ENCODE measurements at regions not wholly inside any gene's neighbourhood (a gene's known extent, or its start where the extent isn't known, plus 50 kb on each side); places are given as distances from the start of the nearest gene placed in this dataset.

DNA sequence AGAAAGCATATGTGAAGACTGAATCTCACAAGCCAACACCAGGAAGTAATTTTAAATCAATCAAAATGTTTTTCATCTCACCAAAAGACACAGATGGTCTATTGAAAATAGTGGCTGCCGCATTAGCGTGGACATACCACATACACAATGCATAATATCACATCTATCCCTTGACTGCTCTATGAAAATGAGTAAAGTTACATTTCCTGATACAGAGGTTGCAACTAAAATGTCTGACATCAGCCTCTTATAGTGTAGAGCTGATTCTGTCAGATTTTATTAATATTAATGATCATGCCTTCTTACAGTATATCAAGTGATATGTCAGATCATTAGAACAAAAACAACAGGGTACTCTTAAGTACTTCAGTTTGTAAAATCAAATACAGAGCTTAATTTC lies 339.8 kb upstream of the EPHA7 start:
- no peak overlapping the region for H3K4me2 ChIP-seq (ENCODE audit: control insufficient read depth, extremely low read depth, insufficient read depth, low read depth, low read length)
- TF ChIP-seq EZH2 (IDR thresholded peaks at IDR 0.05; ENCODE audit: low read length) (no peak), CTCF (optimal IDR thresholded peaks at IDR 0.05 in 1 of 3, IDR thresholded peaks at IDR 0.05 in 1 of 3, conservative IDR thresholded peaks at IDR 0.05 in 1 of 3; ENCODE audit: extremely low read depth in 1 of 3, insufficient read depth in 2 of 3, low read length in 3 of 3) (no peak)
- no peak overlapping the region for H3K9ac ChIP-seq (ENCODE audit: control insufficient read depth, extremely low read depth, insufficient read depth, low read length)
- no peaks in the 10 kb centered on the region for H3K4me1 ChIP-seq (ENCODE audit: control insufficient read depth, extremely low read depth, insufficient read depth, low read length)
- no peaks in the 10 kb centered on the region for H3K36me3 ChIP-seq (ENCODE audit: control insufficient read depth in 2 of 2, extremely low read depth in 1 of 2, insufficient read depth in 2 of 2, low read length in 2 of 2)
- H3K27ac ChIP-seq (ENCODE audit: control insufficient read depth, insufficient read depth, low read length) = no peak overlapping the region
- no peaks in the 10 kb centered on the region for H4K20me1 ChIP-seq (ENCODE audit: control insufficient read depth, extremely low read depth, insufficient read depth, low read length)
- dilution Hi-C loops (cut with MboI; ENCODE audit: extremely low pct_ligation_motif_present, low sequenced_read_pairs) = no loop called here
- no peak overlapping the region for H3K4me3 ChIP-seq (ENCODE audit: control insufficient read depth in 2 of 3, extremely low read depth in 1 of 3, insufficient read depth in 2 of 3, low read depth in 1 of 3, low read length in 3 of 3)
- H2AFZ ChIP-seq (ENCODE audit: control insufficient read depth, low read length) = no peak overlapping the region
- DNase-seq (ENCODE audit: low read depth, low spot score) = no peak
- no peaks in the 10 kb centered on the region for H3K9me1 ChIP-seq (ENCODE audit: control insufficient read depth, extremely low read depth, insufficient read depth, low read length)
- no peak for FAIRE-seq
- H3K9me3 ChIP-seq (ENCODE audit: control insufficient read depth, low read depth, low read length) = no peaks in the 10 kb centered on the region
- no peaks in the 10 kb centered on the region for H3K27me3 ChIP-seq (ENCODE audit: control insufficient read depth, extremely low read depth, insufficient read depth, low read length)
- H3K79me2 ChIP-seq (ENCODE audit: control insufficient read depth, insufficient read depth, low read length) = no peaks in the 10 kb centered on the region

GRCh38 chr6:93751969-93752368 lies 332.6 kb upstream of the EPHA7 start:
- no peaks in the 10 kb centered on the region for H4K20me1 ChIP-seq (ENCODE audit: control insufficient read depth, extremely low read depth, insufficient read depth, low read length)
- no peaks in the 10 kb centered on the region for H3K4me1 ChIP-seq (ENCODE audit: control insufficient read depth, extremely low read depth, insufficient read depth, low read length)
- dilution Hi-C loops (cut with MboI; ENCODE audit: extremely low pct_ligation_motif_present, low sequenced_read_pairs) = no loop called here
- H3K4me3 ChIP-seq (ENCODE audit: control insufficient read depth in 2 of 3, extremely low read depth in 1 of 3, insufficient read depth in 2 of 3, low read depth in 1 of 3, low read length in 3 of 3) = no peak overlapping the region
- no peak for TF ChIP-seq EZH2 (IDR thresholded peaks at IDR 0.05; ENCODE audit: low read length)
- TF ChIP-seq CTCF (optimal IDR thresholded peaks at IDR 0.05 in 1 of 3, IDR thresholded peaks at IDR 0.05 in 1 of 3, conservative IDR thresholded peaks at IDR 0.05 in 1 of 3; ENCODE audit: extremely low read depth in 1 of 3, insufficient read depth in 2 of 3, low read length in 3 of 3) = no peak
- H3K27me3 ChIP-seq (ENCODE audit: control insufficient read depth, extremely low read depth, insufficient read depth, low read length) = no peaks in the 10 kb centered on the region
- no peaks in the 10 kb centered on the region for H3K9me3 ChIP-seq (ENCODE audit: control insufficient read depth, low read depth, low read length)
- no peaks in the 10 kb centered on the region for H3K9me1 ChIP-seq (ENCODE audit: control insufficient read depth, extremely low read depth, insufficient read depth, low read length)
- no peaks in the 10 kb centered on the region for H3K79me2 ChIP-seq (ENCODE audit: control insufficient read depth, insufficient read depth, low read length)
- no peak for DNase-seq (ENCODE audit: low read depth, low spot score)
- FAIRE-seq = no peak
- H3K27ac ChIP-seq (ENCODE audit: control insufficient read depth, insufficient read depth, low read length) = no peak overlapping the region
- no peak overlapping the region for H2AFZ ChIP-seq (ENCODE audit: control insufficient read depth, low read length)
- H3K9ac ChIP-seq (ENCODE audit: control insufficient read depth, extremely low read depth, insufficient read depth, low read length) = no peak overlapping the region
- no peak overlapping the region for H3K4me2 ChIP-seq (ENCODE audit: control insufficient read depth, extremely low read depth, insufficient read depth, low read depth, low read length)
- H3K36me3 ChIP-seq (ENCODE audit: control insufficient read depth in 2 of 2, extremely low read depth in 1 of 2, insufficient read depth in 2 of 2, low read length in 2 of 2) = no peaks in the 10 kb centered on the region
